ENCODE measurements at regions not wholly inside any gene's neighbourhood (a gene's known extent, or its start where the extent isn't known, plus 50 kb on each side); places are given as distances from the start of the nearest gene placed in this dataset.

DNA sequence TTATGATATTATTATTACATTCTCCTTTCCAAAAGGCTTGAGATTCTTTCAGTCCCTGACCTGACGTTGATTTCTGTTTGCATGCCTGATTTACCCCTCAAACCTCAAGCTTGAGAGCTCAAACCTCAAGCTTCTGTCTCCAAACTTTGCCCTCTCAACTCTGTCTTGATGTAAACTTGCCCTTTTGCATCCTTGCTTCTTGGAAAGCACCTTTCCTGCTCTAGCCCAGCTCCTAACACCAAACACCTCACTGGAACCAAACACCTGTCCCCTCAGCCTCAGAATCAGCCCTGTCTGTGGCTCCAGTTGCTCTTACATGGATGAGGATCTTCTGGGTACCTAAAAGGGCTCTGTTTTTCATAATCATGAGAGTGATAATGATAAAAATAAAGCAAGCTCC lies 109.2 kb downstream of the GP2 start:
- TF ChIP-seq, protein P1, sequence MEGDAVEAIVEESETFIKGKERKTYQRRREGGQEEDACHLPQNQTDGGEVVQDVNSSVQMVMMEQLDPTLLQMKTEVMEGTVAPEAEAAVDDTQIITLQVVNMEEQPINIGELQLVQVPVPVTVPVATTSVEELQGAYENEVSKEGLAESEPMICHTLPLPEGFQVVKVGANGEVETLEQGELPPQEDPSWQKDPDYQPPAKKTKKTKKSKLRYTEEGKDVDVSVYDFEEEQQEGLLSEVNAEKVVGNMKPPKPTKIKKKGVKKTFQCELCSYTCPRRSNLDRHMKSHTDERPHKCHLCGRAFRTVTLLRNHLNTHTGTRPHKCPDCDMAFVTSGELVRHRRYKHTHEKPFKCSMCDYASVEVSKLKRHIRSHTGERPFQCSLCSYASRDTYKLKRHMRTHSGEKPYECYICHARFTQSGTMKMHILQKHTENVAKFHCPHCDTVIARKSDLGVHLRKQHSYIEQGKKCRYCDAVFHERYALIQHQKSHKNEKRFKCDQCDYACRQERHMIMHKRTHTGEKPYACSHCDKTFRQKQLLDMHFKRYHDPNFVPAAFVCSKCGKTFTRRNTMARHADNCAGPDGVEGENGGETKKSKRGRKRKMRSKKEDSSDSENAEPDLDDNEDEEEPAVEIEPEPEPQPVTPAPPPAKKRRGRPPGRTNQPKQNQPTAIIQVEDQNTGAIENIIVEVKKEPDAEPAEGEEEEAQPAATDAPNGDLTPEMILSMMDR (IDR thresholded peaks at IDR 0.05; ENCODE audit: borderline replicate concordance, extremely low read depth, low read length, poor library complexity, severe bottlenecking) = no peak
- no peak for TF ChIP-seq EZH2 (IDR thresholded peaks at IDR 0.05; ENCODE audit: borderline replicate concordance, low read depth, low read length, severe bottlenecking)
